ENCODE measurements at regions not wholly inside any gene's neighbourhood (a gene's known extent, or its start where the extent isn't known, plus 50 kb on each side); places are given as distances from the start of the nearest gene placed in this dataset.

DNA sequence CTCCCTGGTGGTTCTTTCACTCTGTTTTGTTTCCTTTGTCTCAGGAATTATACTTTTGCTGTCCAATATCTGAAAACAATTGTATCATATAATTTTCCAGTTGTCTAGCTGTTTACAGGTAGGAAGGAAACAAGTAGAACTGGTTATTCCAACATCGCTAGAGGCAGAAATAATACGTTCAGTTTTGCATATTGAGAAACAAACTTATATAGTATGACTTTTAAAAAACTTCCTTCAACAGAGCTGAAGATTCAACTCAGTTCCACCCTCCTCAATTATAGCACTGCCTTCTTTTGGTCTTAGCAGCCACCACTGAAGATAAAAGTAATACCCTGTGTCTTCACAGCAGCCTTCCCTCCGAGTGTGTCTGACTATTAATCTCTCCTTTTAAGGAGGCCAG lies 214.3 kb downstream of the EFCAB11 start:
- TF ChIP-seq CTCF (IDR thresholded peaks at IDR 0.05; ENCODE audit: insufficient read depth, low read depth, low read length) = no peak
- TF ChIP-seq EZH2 (IDR thresholded peaks at IDR 0.05; ENCODE audit: insufficient read depth, low read length) = no peak
